ENCODE measurements at regions not wholly inside any gene's neighbourhood (a gene's known extent, or its start where the extent isn't known, plus 50 kb on each side); places are given as distances from the start of the nearest gene placed in this dataset.
"Not testable (repeated sequence)": the region's sequence is repeated elsewhere in the genome, so short reads cannot be mapped to it uniquely, and the experiment has no call there.

DNA sequence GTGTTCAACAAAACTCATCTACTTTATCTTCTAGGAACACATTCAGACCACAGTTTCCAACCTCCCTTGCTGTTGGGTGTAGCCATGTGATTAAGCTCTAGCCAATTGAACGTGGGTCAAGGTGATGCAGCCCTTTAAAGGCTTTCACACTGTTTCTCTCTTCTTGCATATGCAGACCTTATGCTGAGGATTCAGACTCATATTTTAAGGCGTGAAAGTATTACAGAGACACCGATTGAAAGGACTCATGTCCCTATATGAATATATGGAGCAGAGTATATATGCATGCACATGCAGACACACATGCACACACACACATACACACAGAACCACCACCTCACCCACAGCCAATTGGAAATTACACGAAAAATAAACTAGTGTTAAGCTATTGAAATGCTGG is 214.3 kb upstream of the NR5A2 start:
- FAIRE-seq = no peak

- FAIRE-seq = no peak
Measured at GRCh38 chr1:199815947-199816346, 211.6 kb upstream of the NR5A2 start.

DNA sequence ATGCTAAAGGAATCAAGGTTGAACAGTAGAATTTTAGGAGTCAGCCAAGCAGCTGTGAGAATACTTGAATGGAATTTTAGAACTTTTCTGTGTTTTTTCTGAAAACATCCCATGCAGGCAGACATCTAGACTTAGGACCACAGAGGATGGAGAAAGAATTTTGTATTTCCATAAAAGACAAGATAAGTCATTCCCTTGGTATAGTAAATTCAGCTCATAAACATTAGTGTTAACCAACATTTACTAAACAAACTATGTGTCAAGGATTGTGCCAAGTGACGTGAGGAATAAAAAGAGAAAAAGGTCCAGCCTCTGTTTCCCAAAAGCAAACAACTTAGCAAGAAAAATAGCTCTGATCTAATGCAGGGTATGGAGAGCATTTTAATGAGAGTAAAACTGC is 210.2 kb upstream of the NR5A2 start:
- FAIRE-seq = no peak

DNA sequence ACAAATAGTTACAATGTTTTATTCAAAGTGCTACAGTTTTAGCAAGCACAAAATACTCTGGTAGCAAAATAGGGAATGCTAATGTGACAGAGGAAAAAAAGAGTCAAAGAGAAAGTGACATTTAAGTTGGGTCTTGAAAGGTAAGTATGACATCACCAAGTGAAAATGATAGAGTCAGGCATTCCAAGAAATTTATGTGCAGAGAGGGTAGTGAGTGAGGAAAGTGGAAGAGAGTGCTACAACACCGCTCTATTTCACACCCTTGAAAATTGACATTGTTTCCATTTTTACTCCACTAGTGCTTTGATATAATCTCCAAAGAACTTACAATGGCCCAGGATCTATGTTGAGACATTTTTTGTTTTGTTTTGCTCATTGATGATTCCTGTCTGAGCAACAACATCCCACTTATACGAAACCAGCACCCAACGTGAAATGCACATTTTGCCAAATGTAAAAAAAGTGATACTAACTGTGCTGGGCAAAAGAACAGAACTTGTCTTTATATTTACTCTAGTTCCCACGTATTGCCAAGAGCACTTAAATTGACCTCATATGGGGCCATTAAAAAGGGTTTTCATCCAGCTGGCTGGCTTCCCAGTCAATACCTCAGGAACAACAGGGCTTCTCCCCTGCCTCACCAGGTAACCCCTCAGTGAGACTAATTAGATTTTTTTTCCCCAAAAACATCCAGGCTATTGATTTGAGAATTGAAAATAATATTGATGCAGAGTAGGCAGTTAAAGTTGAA is 206.3 kb upstream of the NR5A2 start:
- FAIRE-seq = no peak

DNA sequence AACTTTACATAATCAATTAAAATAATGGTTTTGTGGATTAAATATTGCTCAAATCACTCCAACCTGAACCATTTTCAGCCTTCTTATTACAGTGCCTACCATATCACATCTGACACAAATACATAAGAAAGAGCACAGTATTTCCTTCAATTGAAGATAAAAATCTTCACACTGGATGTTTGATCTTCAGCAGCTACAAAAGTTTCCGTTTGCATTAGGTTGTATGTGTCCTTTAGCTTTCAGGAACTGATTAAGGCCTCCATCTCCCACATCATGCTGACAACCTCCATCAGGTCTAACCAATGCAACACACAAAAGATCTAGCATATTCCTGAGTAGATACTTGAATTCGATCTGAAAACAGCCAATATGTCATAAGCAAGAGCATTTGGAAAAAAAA is 195.1 kb upstream of the NR5A2 start:
- FAIRE-seq = no peak

GRCh38 chr1:199834711-199835110 is 192.8 kb upstream of the NR5A2 start:
- FAIRE-seq = no peak

GRCh38 chr1:199836430-199836829 is 191.1 kb upstream of the NR5A2 start:
- FAIRE-seq = no peak

DNA sequence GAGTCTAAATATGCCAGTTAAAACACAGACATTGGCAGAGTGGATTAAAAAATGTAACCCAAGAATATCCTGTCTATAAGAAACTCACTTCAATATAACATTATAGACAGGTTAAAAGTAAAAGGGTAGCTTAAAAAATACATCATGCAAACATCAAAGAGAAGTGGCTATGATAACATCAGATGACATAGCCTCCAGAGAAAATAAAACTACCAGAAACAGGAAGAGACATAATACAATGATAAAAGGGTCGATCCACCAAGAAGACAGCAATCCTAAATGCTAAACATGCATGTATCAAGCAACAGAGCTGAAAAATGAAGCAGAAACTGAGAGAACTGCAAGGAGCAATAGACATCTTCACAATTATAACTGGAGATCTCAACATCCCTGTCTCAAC is 190.2 kb upstream of the NR5A2 start:
- FAIRE-seq = no peak

- not testable (repeated sequence) for FAIRE-seq
Measured at GRCh38 chr1:199839608-199840007, 187.9 kb upstream of the NR5A2 start.

- FAIRE-seq = not testable (repeated sequence)
Measured at GRCh38 chr1:199843096-199843495, 184.4 kb upstream of the NR5A2 start.

GRCh38 chr1:199843861-199844260 is 183.6 kb upstream of the NR5A2 start:
- FAIRE-seq = no peak

DNA sequence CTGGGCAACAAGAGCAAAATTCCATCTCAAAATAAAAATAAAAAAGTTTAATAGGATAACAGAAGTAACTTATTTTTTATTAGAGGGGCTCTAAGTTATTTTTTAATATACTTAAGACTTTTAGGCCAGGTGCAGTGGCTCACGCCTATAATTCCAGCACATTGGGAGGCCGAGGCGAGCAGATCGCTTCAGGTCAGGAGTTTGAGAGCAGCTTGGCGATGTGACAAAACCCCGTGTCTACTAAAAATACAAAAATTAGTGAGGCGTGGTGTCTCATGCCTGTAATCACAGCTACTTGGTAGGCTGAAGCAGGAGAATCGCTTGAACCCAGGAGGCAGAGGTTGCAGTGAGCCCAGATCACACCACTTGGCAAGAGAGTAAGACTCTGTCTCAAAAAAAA is 180.5 kb upstream of the NR5A2 start:
- FAIRE-seq = no peak

GRCh38 chr1:199851439-199852140 is 175.9 kb upstream of the NR5A2 start:
- no peak for FAIRE-seq

GRCh38 chr1:199854686-199855321 is 172.7 kb upstream of the NR5A2 start:
- FAIRE-seq = no peak

DNA sequence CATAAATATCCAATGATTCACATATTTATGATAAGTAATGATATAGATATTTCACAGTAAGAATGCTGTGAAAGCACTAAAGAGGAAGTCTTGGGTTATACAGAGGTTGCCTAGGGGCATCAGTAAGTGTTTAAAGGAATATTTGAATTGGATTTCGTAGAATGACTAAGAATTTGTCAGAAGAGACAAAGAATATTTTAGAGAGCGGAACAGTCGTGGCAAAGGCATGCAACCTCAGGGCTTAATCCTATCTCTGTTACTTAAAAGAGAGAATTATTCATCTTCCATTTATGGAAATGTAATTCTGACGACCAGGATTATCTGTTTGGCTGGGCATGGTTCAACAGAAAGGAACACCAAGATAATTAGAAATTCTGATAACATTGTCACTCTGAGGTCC is 171.9 kb upstream of the NR5A2 start:
- FAIRE-seq = no peak

DNA sequence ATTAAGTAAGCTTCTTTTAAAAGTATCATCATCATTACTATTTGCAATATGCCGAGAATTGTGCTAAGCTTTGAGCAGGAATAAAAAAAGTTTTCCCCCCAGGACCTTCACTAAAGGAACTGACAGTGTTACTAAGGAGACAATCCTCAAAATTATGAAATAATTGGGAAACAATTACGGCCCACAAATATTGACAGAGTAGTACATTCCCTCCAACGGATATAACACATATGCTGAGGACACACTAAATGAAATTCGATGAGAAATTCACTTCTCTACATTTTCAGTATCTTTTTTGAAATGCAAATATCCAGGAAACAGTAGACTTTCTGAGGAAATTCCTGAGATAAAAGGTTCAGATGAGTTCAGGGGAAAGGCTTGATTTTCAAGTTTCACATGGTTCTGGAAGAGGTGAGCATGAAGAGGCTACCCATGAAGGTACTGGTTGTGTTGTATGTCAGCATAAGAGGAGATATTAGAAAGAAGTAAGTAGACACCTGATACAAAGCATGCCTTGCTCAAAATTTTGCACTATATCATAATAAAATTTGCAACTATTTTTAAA is 171.2 kb upstream of the NR5A2 start:
- FAIRE-seq = no peak

- no peak for FAIRE-seq
Measured at GRCh38 chr1:199857108-199857507, 170.4 kb upstream of the NR5A2 start.

DNA sequence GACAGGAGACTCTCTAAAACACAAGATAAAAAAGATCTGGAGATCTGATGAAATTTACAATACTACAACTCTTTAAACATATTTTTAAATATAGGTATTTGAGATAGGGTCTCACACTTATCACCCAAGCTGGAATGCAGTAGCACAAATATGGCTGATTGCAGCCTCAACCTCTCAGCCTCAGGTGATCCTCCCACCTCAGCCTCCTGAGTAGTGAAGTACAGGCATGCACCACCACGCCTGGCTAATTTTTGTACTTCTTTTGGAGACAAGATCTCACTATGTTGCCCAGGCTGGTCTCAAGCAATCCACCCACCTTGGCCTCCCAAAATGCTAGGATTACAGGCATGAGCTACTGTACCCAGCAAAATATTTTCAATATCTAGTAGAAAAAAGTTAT is 170.0 kb upstream of the NR5A2 start:
- FAIRE-seq = no peak

DNA sequence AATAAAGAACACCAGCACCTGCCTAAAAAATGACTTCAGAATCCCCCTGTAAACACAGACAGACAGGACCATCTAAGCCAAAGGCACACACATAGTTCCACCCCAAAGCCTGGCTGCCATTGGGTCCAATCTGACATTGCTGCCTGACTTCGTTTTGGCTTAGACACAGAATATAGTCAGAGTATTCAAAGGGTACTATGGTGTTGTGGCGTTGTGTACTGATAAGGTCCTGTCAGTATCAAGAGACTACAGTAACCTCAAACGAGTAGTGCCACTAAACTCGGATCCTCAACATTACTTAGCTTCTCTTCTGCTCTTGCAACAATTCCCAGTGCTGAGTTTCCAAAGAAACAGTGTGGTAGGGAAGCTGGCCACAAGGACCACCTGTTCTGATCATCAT is 169.3 kb upstream of the NR5A2 start:
- FAIRE-seq = no peak

DNA sequence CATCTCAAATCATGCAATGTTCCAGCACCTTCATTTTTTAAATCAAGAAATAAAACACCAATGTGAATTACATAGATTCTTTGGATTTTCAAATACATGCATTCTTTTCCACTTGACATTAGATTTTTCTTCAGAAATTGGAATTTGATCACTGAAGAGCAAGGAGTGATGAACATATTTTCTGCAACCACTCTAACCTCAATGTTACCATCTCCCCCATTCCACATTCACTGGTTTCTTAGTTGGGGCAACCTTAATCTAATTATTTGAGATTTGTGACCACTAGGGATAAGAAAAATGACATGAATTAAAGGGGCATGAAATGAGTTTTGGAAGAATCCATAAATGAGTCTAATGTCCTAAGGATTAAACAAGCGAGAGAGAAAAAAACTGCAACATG is 168.7 kb upstream of the NR5A2 start:
- no peak for FAIRE-seq

DNA sequence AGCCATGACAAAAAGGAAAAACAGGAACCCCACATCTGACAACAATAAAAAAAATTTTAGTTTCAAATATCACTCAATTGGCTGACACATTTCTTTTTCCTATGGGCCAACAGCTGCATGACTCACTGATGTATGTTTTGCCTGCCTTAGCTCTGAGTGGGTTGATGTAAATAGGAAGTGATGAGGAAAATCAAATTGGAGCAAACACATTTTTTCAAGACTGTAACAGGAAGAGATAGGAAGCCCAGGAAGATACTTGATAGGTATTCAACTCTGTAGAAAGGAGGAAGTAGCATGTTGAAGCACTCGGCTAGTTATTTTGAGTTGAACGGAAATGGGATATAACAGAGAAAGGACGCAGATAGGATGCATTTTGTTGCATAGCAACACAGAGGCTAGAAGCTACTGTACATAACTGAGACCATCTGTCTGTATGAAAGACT is 168.0 kb upstream of the NR5A2 start:
- FAIRE-seq = no peak

DNA sequence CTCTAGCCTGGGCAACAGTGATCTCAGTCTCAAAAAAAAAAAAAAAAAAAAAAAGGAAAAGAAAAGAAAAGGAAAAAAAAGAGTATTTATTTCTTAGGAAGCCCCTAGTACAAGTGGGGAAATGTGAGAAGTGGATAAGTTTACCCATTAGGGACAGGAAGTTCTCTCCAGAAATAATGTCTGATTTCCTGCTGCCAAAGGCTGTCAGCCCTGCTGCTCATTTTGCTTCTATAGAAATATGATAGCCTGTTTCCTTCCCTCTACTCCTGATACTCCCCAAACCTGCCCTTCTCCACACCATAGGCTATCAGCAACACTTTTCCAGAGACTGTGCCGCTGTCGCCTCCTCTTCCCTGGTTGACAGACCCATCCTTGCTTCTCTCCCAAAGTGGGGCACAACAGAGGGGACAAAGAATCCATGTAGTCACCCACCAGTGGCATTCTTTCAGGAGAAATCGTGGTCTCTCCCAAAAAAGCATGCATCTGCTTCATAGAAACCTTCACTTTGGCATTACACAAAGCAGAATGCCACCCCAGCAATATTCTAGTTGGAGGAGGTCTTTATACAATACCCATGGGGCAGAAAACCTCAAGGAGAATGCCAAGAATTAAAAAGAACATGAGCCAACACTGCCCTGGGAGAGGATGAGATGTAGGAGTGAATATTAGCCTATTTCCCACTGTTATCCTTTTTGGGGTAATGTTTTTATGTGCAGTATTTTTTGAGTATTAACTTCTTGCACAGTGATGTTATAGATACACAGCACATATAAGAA is 166.3 kb upstream of the NR5A2 start:
- no peak for FAIRE-seq

DNA sequence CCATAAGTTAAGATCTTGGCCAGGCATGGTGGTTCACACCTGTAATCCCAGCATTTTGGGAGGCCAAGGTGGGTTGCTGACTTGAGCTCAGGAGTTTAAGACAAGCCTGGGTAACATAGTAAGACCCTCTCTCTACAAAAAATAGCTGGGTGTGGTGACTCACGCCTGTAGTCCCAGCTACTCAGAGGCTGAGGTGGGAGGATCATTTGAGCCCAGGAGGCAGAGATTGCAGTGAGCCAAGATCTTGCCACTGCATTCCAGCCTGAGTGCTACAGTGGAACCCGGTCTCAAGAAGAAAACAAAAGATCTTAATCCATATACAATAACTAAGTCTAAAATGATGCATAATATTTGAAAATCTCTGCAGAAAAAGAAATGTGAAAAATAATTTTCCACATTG is 165.5 kb upstream of the NR5A2 start:
- no peak for FAIRE-seq

All from colon (tissue), 2 donors.